Neural progenitor cell (in vitro differentiated cells): ENCODE measurements at regions not wholly inside any gene's neighbourhood (a gene's known extent, or its start where the extent isn't known, plus 50 kb on each side); places are given as distances from the start of the nearest gene placed in this dataset.

Experiments
- DNase-seq: peaks from one replicate; pipeline ENCODE4 v3.0.0-alpha.2; 2016; ENCODE audit warnings: low spot score
- H2AFZ ChIP-seq: fragments of 200-600 bp; sonication (generic); replicated peaks from 2 replicates; pipeline ENCODE4 v1.6.1; 2016; ENCODE audit warnings: antibody characterized with exemption
- H3F3A ChIP-seq: fragments of 200-600 bp; sonication (generic); 2 replicates; pipeline ENCODE4 v1.6.1; 2016; ENCODE audit warnings: antibody characterized with exemption, low read depth
- H3K27ac ChIP-seq: fragments of 200-600 bp; sonication (generic); 2 replicates; pipeline ENCODE4 v1.5.1; 2016; ENCODE audit warnings: mild to moderate bottlenecking
- H3K27me3 ChIP-seq: fragments of 200-600 bp; sonication (generic); 2 replicates; pipeline ENCODE4 v1.6.1; 2016; ENCODE audit warnings: mild to moderate bottlenecking, moderate library complexity
- H3K36me3 ChIP-seq: fragments of 200-600 bp; sonication (generic); 2 replicates; pipeline ENCODE4 v1.5.1; 2016
- H3K4me1 ChIP-seq: fragments of 200-600 bp; sonication (generic); 2 replicates; pipeline ENCODE4 v1.6.1; 2016; ENCODE audit warnings: mixed run types
- H3K4me2 ChIP-seq: fragments of 200-600 bp; sonication (generic); 2 replicates; pipeline ENCODE4 v1.6.1; 2016
- H3K4me3 ChIP-seq: fragments of 200-600 bp; sonication (generic); 2 replicates; pipeline ENCODE4 v1.5.1; 2016
- H3K79me2 ChIP-seq: fragments of 200-600 bp; sonication (generic); 2 replicates; pipeline ENCODE4 v1.6.1; 2016; ENCODE audit warnings: low read depth
- H3K9ac ChIP-seq: fragments of 200-600 bp; sonication (generic); 2 replicates; pipeline ENCODE4 v1.6.1; 2016
- H3K9me3 ChIP-seq: fragments of 200-600 bp; sonication (generic); 2 replicates; pipeline ENCODE4 v1.5.1; 2016; ENCODE audit warnings: low read depth
- H4K20me1 ChIP-seq: fragments of 200-600 bp; sonication (generic); 2 replicates; pipeline ENCODE4 v1.6.1; 2016; ENCODE audit warnings: low read depth
- H3K27ac Mint-ChIP-seq: 3 replicates; pipeline ENCODE4 v1.8.0; 2021; ENCODE audit warnings: mixed read lengths
- H3K27me3 Mint-ChIP-seq: 2 replicates; pipeline ENCODE4 v1.8.0; 2022; ENCODE audit warnings: low read depth, mild to moderate bottlenecking, inconsistent platforms, moderate library complexity, mixed read lengths; ENCODE audit not compliant: insufficient read depth
- H3K36me3 Mint-ChIP-seq: 3 replicates; pipeline ENCODE4 v1.8.0; 2021; ENCODE audit warnings: mixed read lengths
- H3K4me1 Mint-ChIP-seq: 3 replicates; pipeline ENCODE4 v1.8.0; 2021; ENCODE audit warnings: mixed read lengths
- H3K4me3 Mint-ChIP-seq: 3 replicates; pipeline ENCODE4 v1.8.0; 2021; ENCODE audit warnings: mild to moderate bottlenecking, moderate library complexity, mixed read lengths
- H3K9me3 Mint-ChIP-seq: 3 replicates; pipeline ENCODE4 v1.8.0; 2020; ENCODE audit warnings: mixed read lengths
- CTCF ChIP-seq: fragments of 200-600 bp; sonication (generic); IDR thresholded peaks from 2 replicates; pipeline ENCODE4 v1.5.1; 2017; ENCODE audit warnings: antibody characterized with exemption, mild to moderate bottlenecking
- EZH2 ChIP-seq: fragments of 200-600 bp; sonication (generic); IDR thresholded peaks from 2 replicates; pipeline ENCODE4 v1.6.1; 2017; ENCODE audit warnings: antibody characterized with exemption, mild to moderate bottlenecking, moderate library complexity
- EZH2phosphoT487 ChIP-seq: fragments of 200-600 bp; sonication (generic); IDR thresholded peaks from 2 replicates; pipeline ENCODE4 v1.6.1; 2017; ENCODE audit warnings: antibody characterized with exemption

GRCh38 chr2:114330594-114330993 lies 111.8 kb upstream of the DPP10 start:
- Histone ChIP-seq H3K4me2 (no peak overlapping the region), H3K4me1 (no peaks in the 10 kb centered on the region), H2AFZ (no peak overlapping the region), H3K4me3 (no peak overlapping the region), H3K27me3 (no peaks in the 10 kb centered on the region), H3K79me2 (no peaks in the 10 kb centered on the region), H3F3A (no peaks in the 10 kb centered on the region), H3K9ac (no peak overlapping the region), H3K27ac (no peak overlapping the region), H4K20me1 (no peaks in the 10 kb centered on the region), H3K9me3 (no peaks in the 10 kb centered on the region), H3K36me3 (no peaks in the 10 kb centered on the region)
- Mint-ChIP-seq H3K27ac (no peak overlapping the region), H3K27me3 (no peaks in the 10 kb centered on the region), H3K4me3 (no peak overlapping the region), H3K36me3 (no peaks in the 10 kb centered on the region), H3K4me1 (no peaks in the 10 kb centered on the region), H3K9me3 (peaks cover under 1% of the 10 kb centered on the region)
- no peak for TF ChIP-seq EZH2phosphoT487
- TF ChIP-seq CTCF = no peak
- TF ChIP-seq EZH2 = no peak
- no peak for DNase-seq

GRCh38 chr2:114331934-114332333 lies 110.5 kb upstream of the DPP10 start:
- TF ChIP-seq EZH2 (no peak), EZH2phosphoT487 (no peak), CTCF (no peak)
- Mint-ChIP-seq H3K9me3 (peaks cover 2% of the 10 kb centered on the region), H3K36me3 (no peaks in the 10 kb centered on the region), H3K27me3 (no peaks in the 10 kb centered on the region), H3K4me1 (no peaks in the 10 kb centered on the region), H3K4me3 (no peak overlapping the region), H3K27ac (no peak overlapping the region)
- DNase-seq = no peak
- Histone ChIP-seq H3K27me3 (no peaks in the 10 kb centered on the region), H3K27ac (no peak overlapping the region), H3K36me3 (no peaks in the 10 kb centered on the region), H4K20me1 (no peaks in the 10 kb centered on the region), H3K4me1 (no peaks in the 10 kb centered on the region), H3K9ac (no peak overlapping the region), H3K4me2 (no peak overlapping the region), H3K9me3 (no peaks in the 10 kb centered on the region), H3F3A (no peaks in the 10 kb centered on the region), H3K4me3 (no peak overlapping the region), H3K79me2 (no peaks in the 10 kb centered on the region), H2AFZ (no peak overlapping the region)

- DNase-seq = no peak
- H3K4me3 ChIP-seq = no peak overlapping the region
- H3K27me3 ChIP-seq = no peaks in the 10 kb centered on the region
- no peak overlapping the region for H3K27ac ChIP-seq
- H3F3A ChIP-seq = no peaks in the 10 kb centered on the region
- H3K36me3 ChIP-seq = no peaks in the 10 kb centered on the region
- Mint-ChIP-seq H3K4me3 (no peak overlapping the region), H3K27me3 (peaks cover 6% of the 10 kb centered on the region), H3K9me3 (no peaks in the 10 kb centered on the region), H3K36me3 (no peaks in the 10 kb centered on the region), H3K4me1 (no peaks in the 10 kb centered on the region), H3K27ac (no peak overlapping the region)
- H4K20me1 ChIP-seq = no peaks in the 10 kb centered on the region
- H3K4me1 ChIP-seq = no peaks in the 10 kb centered on the region
- no peak overlapping the region for H3K4me2 ChIP-seq
- TF ChIP-seq EZH2phosphoT487 (no peak), EZH2 (no peak), CTCF (no peak)
- H3K9me3 ChIP-seq = no peaks in the 10 kb centered on the region
- no peaks in the 10 kb centered on the region for H3K79me2 ChIP-seq
- no peak overlapping the region for H3K9ac ChIP-seq
- H2AFZ ChIP-seq = no peak overlapping the region
These were observed 97.2 kb upstream of the DPP10 start for GRCh38 chr2:114345246-114345645.

- no peak for DNase-seq
- Histone ChIP-seq H3F3A (no peaks in the 10 kb centered on the region), H3K4me3 (no peak overlapping the region), H3K9me3 (no peaks in the 10 kb centered on the region), H3K4me2 (no peak overlapping the region), H3K27me3 (no peaks in the 10 kb centered on the region), H3K36me3 (no peaks in the 10 kb centered on the region), H3K27ac (no peak overlapping the region), H3K79me2 (no peaks in the 10 kb centered on the region), H3K9ac (no peak overlapping the region), H3K4me1 (no peaks in the 10 kb centered on the region), H4K20me1 (no peaks in the 10 kb centered on the region), H2AFZ (no peak overlapping the region)
- H3K9me3 Mint-ChIP-seq = no peaks in the 10 kb centered on the region
- TF ChIP-seq EZH2phosphoT487 = no peak
- no peak for TF ChIP-seq EZH2
- no peak for TF ChIP-seq CTCF
- no peaks in the 10 kb centered on the region for H3K36me3 Mint-ChIP-seq
- H3K4me3 Mint-ChIP-seq = no peak overlapping the region
- no peak overlapping the region for H3K27ac Mint-ChIP-seq
- no peaks in the 10 kb centered on the region for H3K4me1 Mint-ChIP-seq
- peaks cover 6% of the 10 kb centered on the region for H3K27me3 Mint-ChIP-seq
These were observed 95.8 kb upstream of the DPP10 start for GRCh38 chr2:114346658-114347057.
